ENCODE measurements at regions not wholly inside any gene's neighbourhood (a gene's known extent, or its start where the extent isn't known, plus 50 kb on each side); places are given as distances from the start of the nearest gene placed in this dataset.

GRCh38 chr22:49025791-49026493 is 801.7 kb downstream of the BRD1 start:
- no peak for DNase-seq (ENCODE audit: low read depth)

- no peak for DNase-seq (ENCODE audit: low read depth)
These were observed 802.8 kb downstream of the BRD1 start for GRCh38 chr22:49024775-49025440.

- DNase-seq (ENCODE audit: low read depth), result no peak
These were observed 803.5 kb downstream of the BRD1 start for GRCh38 chr22:49023879-49024774.

GRCh38 chr22:49023161-49023878 is 804.4 kb downstream of the BRD1 start:
- DNase-seq (ENCODE audit: low read depth), result no peak

GRCh38 chr22:49022816-49023160 is 804.9 kb downstream of the BRD1 start:
- DNase-seq (ENCODE audit: low read depth), result no peak

- no peak for DNase-seq (ENCODE audit: low read depth)
These were observed 805.5 kb downstream of the BRD1 start for GRCh38 chr22:49021926-49022815.

- DNase-seq (ENCODE audit: low read depth), result no peak
These were observed 806.3 kb downstream of the BRD1 start for GRCh38 chr22:49021131-49021925.

GRCh38 chr22:49019737-49020713 is 807.6 kb downstream of the BRD1 start:
- no peak for DNase-seq (ENCODE audit: low read depth)

GRCh38 chr22:49018601-49019000 is 809.1 kb downstream of the BRD1 start:
- no peak for DNase-seq (ENCODE audit: low read depth)

GRCh38 chr22:49017482-49018329 is 810.0 kb downstream of the BRD1 start:
- DNase-seq (ENCODE audit: low read depth), result no peak

- no peak for DNase-seq (ENCODE audit: low read depth)
These were observed 810.7 kb downstream of the BRD1 start for GRCh38 chr22:49016909-49017481.

GRCh38 chr22:49015993-49016908 is 811.4 kb downstream of the BRD1 start:
- no peak for DNase-seq (ENCODE audit: low read depth)

- no peak for DNase-seq (ENCODE audit: low read depth)
These were observed 812.2 kb downstream of the BRD1 start for GRCh38 chr22:49015459-49015858.

- DNase-seq (ENCODE audit: low read depth), result no peak
These were observed 813.2 kb downstream of the BRD1 start for GRCh38 chr22:49014227-49015201.

- DNase-seq (ENCODE audit: low read depth), result no peak
These were observed 814.0 kb downstream of the BRD1 start for GRCh38 chr22:49013707-49014106.

Data from activated T-helper 1 cell treated with Interleukin-2 at 50 U/mL for 16 hours (primary cell).